A673 (cell line): ENCODE measurements at regions not wholly inside any gene's neighbourhood (a gene's known extent, or its start where the extent isn't known, plus 50 kb on each side); places are given as distances from the start of the nearest gene placed in this dataset.

Source experiments
- BruUV-seq: library from RNA; stranded (reverse); fragments of 400-500 nt; replicated peaks from 2 replicates; lab custom pipeline; 2021; lab: Mats Ljungman, UMichigan
- CTCF ChIA-PET: fragments of 300-600 bp; sonication (Branson Sonifier 250); formaldehyde crosslinking; loops from one replicate; lab custom pipeline; 2022; ENCODE audit warnings: antibody characterized with exemption; lab: Charles Lee
- POLR2A ChIA-PET: fragments of 300-600 bp; sonication (Branson Sonifier 250); formaldehyde crosslinking; loops from one replicate; lab custom pipeline; 2022; ENCODE audit warnings: antibody characterized with exemption; ENCODE audit not compliant: low non-redundant PET; lab: Charles Lee
- DNase-seq: peaks from one replicate; pipeline ENCODE4 v3.0.0-alpha.2; 2015; ENCODE audit warnings: low spot score
- H3K27ac ChIP-seq: fragments of 200-600 bp; sonication (generic); 2 replicates; pipeline ENCODE4 v1.5.1; 2016; ENCODE audit warnings: mixed run types, low read depth, mild to moderate bottlenecking, mixed read lengths, antibody characterized with exemption, low read length; ENCODE audit not compliant: poor library complexity, severe bottlenecking
- H3K27me3 ChIP-seq: fragments of 200-600 bp; sonication (generic); replicated peaks from 2 replicates; pipeline ENCODE4 v1.6.1; 2017; ENCODE audit warnings: mixed run types, low read depth, mild to moderate bottlenecking, mixed read lengths, antibody characterized with exemption, low read length; ENCODE audit not compliant: insufficient read depth, poor library complexity
- H3K36me3 ChIP-seq: fragments of 200-600 bp; sonication (generic); 2 replicates; pipeline ENCODE4 v1.6.1; 2016; ENCODE audit warnings: mixed run types, mild to moderate bottlenecking, mixed read lengths, antibody characterized with exemption, low read length; ENCODE audit not compliant: insufficient read depth, poor library complexity, severe bottlenecking
- H3K4me1 ChIP-seq: fragments of 200-600 bp; sonication (generic); 2 replicates; pipeline ENCODE4 v1.6.1; 2017; ENCODE audit warnings: mixed run types, mild to moderate bottlenecking, mixed read lengths, antibody characterized with exemption, low read length; ENCODE audit not compliant: insufficient read depth, poor library complexity, severe bottlenecking
- H3K4me3 ChIP-seq: fragments of 200-600 bp; sonication (generic); 2 replicates; pipeline ENCODE4 v1.5.1; 2016; ENCODE audit warnings: low read depth, mixed run types, mild to moderate bottlenecking, mixed read lengths, low read length; ENCODE audit not compliant: poor library complexity, severe bottlenecking
- H3K9me3 ChIP-seq: fragments of 200-600 bp; sonication (generic); 2 replicates; pipeline ENCODE4 v1.6.1; 2016; ENCODE audit warnings: mixed run types, low read depth, mild to moderate bottlenecking, mixed read lengths, antibody characterized with exemption, low read length; ENCODE audit not compliant: poor library complexity, severe bottlenecking
- EZH2 ChIP-seq: fragments of 200-600 bp; sonication (generic); IDR thresholded peaks from 2 replicates; pipeline ENCODE4 v1.6.1; 2017; ENCODE audit warnings: borderline replicate concordance, low read depth, mild to moderate bottlenecking, mixed read lengths, antibody characterized with exemption, low read length; ENCODE audit not compliant: poor library complexity, severe bottlenecking
- intact Hi-C: fragments of 100-400 bp; cut with micrococcal nuclease; formaldehyde crosslinking; loops from one replicate; pipeline ENCODE4 v1.10.0; 2022; ENCODE audit not compliant: unreplicated experiment
- TF ChIP-seq, protein P1 (sequence below): fragments of 300-800, 200-600 bp; sonication (generic); conservative IDR thresholded peaks from 2 replicates; pipeline ENCODE4 v1.5.1; 2017; ENCODE audit warnings: low read depth, mild to moderate bottlenecking, antibody characterized with exemption, low read length, moderate library complexity, mixed read lengths

DNA sequence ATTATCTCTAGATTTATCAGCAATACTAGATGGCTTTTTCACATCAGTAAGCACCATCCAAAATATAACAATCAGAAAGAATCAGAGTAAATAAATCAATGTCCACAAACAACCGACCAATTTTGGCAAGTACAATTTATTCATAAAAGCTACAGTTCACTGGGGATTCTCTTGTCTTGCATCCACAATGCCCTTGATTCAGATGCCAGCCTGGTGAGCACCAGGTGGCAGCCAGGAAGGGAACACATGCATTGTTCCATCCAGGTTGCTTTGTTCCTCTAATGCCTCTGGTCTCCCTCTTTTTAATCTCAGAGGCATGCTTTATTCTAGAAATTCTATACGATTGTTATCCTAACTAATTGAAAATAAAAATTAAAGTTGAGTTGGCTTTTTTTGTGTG is 242.1 kb upstream of the KIRREL3 start:
- DNase-seq = no peak
- POLR2A ChIA-PET = no interaction called here
- Histone ChIP-seq H3K27me3 (peaks cover 48% of the 10 kb centered on the region), H3K9me3 (no peaks in the 10 kb centered on the region), H3K36me3 (no peaks in the 10 kb centered on the region), H3K27ac (no peak overlapping the region), H3K4me3 (no peak overlapping the region), H3K4me1 (no peaks in the 10 kb centered on the region)
- CTCF ChIA-PET = no interaction called here
- TF ChIP-seq, protein P1, sequence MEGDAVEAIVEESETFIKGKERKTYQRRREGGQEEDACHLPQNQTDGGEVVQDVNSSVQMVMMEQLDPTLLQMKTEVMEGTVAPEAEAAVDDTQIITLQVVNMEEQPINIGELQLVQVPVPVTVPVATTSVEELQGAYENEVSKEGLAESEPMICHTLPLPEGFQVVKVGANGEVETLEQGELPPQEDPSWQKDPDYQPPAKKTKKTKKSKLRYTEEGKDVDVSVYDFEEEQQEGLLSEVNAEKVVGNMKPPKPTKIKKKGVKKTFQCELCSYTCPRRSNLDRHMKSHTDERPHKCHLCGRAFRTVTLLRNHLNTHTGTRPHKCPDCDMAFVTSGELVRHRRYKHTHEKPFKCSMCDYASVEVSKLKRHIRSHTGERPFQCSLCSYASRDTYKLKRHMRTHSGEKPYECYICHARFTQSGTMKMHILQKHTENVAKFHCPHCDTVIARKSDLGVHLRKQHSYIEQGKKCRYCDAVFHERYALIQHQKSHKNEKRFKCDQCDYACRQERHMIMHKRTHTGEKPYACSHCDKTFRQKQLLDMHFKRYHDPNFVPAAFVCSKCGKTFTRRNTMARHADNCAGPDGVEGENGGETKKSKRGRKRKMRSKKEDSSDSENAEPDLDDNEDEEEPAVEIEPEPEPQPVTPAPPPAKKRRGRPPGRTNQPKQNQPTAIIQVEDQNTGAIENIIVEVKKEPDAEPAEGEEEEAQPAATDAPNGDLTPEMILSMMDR = no peak
- no peak for TF ChIP-seq EZH2
- intact Hi-C loops = no loop called here
- no TSS peak for BruUV-seq

DNA sequence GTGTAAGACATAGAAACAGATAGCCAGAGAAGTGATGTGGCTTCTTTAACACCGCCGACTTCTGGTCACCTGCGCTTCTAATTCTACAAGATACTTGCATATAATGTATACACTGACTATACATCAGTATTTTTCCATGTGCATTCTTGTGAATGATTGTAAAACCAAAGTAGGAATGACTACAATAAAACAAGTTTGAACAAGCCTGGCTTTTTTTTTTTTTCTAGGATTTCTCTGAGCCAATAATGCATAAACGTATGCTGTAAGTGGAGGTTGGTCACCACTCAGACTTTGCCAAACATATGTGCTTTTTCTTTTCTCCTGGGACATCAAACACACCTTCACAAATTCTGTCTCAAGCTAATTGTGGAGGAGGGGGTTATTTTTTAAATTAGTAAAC is 237.8 kb upstream of the KIRREL3 start:
- ChIA-PET CTCF (no interaction called here), POLR2A (no interaction called here)
- Histone ChIP-seq H3K27ac (no peak overlapping the region), H3K27me3 (peaks cover 38% of the 10 kb centered on the region), H3K9me3 (no peaks in the 10 kb centered on the region), H3K36me3 (no peaks in the 10 kb centered on the region), H3K4me1 (no peaks in the 10 kb centered on the region), H3K4me3 (no peak overlapping the region)
- no peak for DNase-seq
- no peak for TF ChIP-seq EZH2
- TF ChIP-seq, protein P1 = no peak
- BruUV-seq = no TSS peak
- intact Hi-C loops = no loop called here

DNA sequence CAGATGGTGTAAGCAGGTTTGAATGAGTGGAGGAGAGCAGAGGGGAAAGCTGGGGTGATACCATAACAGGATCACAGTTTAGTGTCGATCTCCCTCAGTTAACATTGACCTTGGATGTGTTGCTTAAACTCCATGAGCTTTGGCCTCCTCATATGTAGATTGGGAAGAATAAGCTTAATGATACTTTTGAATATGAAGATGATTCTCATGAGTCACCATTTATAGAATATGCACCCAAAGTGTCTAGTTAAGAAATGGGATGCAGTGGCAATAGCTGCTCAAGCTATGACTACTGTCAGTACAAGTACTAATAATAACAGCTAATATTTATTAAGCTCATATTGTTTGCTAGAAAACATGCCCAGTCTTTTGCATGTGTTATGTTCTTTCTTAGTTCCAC is 236.2 kb upstream of the KIRREL3 start:
- H3K27ac ChIP-seq = no peak overlapping the region
- POLR2A ChIA-PET = no interaction called here
- no peaks in the 10 kb centered on the region for H3K36me3 ChIP-seq
- TF ChIP-seq, protein P1 = no peak
- no peak for TF ChIP-seq EZH2
- no peaks in the 10 kb centered on the region for H3K9me3 ChIP-seq
- CTCF ChIA-PET = interaction anchor here (0.6 kb wide), 1 partner anchor 34 kb away, joined by 3 read pairs; no protein-coding TSS in a partner anchor
- no TSS peak for BruUV-seq
- H3K4me3 ChIP-seq = no peak overlapping the region
- no peaks in the 10 kb centered on the region for H3K4me1 ChIP-seq
- H3K27me3 ChIP-seq = peaks cover 23% of the 10 kb centered on the region
- no peak for DNase-seq
- intact Hi-C loops = no loop called here
